HepG2 (cell line): ENCODE measurements at regions not wholly inside any gene's neighbourhood (a gene's known extent, or its start where the extent isn't known, plus 50 kb on each side); places are given as distances from the start of the nearest gene placed in this dataset.

Experiments
- ATAC-seq: fragments of 200-7000 bp; cut with Tn5 transposase; 3 replicates; pipeline ENCODE4 v1.9.1; 2020; ENCODE audit warnings: mild to moderate bottlenecking, moderate library complexity
- BruUV-seq: library from RNA; stranded (reverse); fragments of 400-500 nt; replicated peaks from 2 replicates; lab custom pipeline; 2021; lab: Mats Ljungman, UMichigan
- CTCF ChIA-PET: fragments of 300-600 bp; formaldehyde crosslinking; extraction: SDS; loops from one replicate; lab custom pipeline; 2021; ENCODE audit warnings: low total read pairs, inconsistent platforms, low intra/inter-chr PET ratio; lab: Yijun Ruan, JAX
- POLR2A ChIA-PET: fragments of 350-600 bp; sonication (Branson Sonifier 250); formaldehyde crosslinking; loops from one replicate; lab custom pipeline; 2020; ENCODE audit warnings: antibody characterized with exemption, inconsistent platforms; lab: Yijun Ruan, JAX
- DNase-seq: peaks from one replicate; pipeline ENCODE4 v3.0.0-alpha.2; 2015; ENCODE audit warnings: low spot score
- FAIRE-seq: peaks from 3 replicates; lab custom pipeline; 2011; peaks lifted over from hg19 to GRCh38; lab: Jason Lieb, UNC
- H2AFZ ChIP-seq: one replicate; pipeline ENCODE4 v1.6.1; 2011; ENCODE audit warnings: low read length, inconsistent platforms
- H3K27ac ChIP-seq: fragments of 300-600 bp; 3 replicates; pipeline ENCODE4 v1.8.0; 2011; ENCODE audit warnings: mixed run types, mild to moderate bottlenecking, mixed read lengths, low read length, inconsistent platforms; ENCODE audit not compliant: insufficient read depth; ENCODE audit errors: extremely low read length
- H3K27me3 ChIP-seq, 2 experiments: fragments of 200-600 bp in 1 of 2; 2 replicates in 1 of 2; 3 replicates in 1 of 2; pipeline versions ENCODE4 v1.6.0 to v1.8.0; 2011; ENCODE audit warnings: low read length in 2 of 2, mild to moderate bottlenecking in 2 of 2, moderate library complexity in 2 of 2, inconsistent platforms in 1 of 2; ENCODE audit not compliant: insufficient read depth in 2 of 2, control insufficient read depth in 1 of 2
- H3K36me3 ChIP-seq, 2 experiments: fragments of 200-600 bp in 1 of 2; replicated peaks in 1 of 2; 2 replicates in 1 of 2; 3 replicates in 1 of 2; pipeline versions ENCODE4 v1.5.1 to v1.8.0; 2011; ENCODE audit warnings: low read length in 2 of 2, inconsistent platforms in 1 of 2; ENCODE audit not compliant: insufficient read depth in 2 of 2, control insufficient read depth in 1 of 2
- H3K4me1 ChIP-seq: 2 replicates; pipeline ENCODE4 v1.5.1; 2012; ENCODE audit warnings: low read length, inconsistent platforms; ENCODE audit not compliant: insufficient read depth
- H3K4me2 ChIP-seq: 2 replicates; pipeline ENCODE4 v1.6.0; 2011; ENCODE audit warnings: low read depth, low read length, inconsistent platforms
- H3K4me3 ChIP-seq, 3 experiments: fragments of 200-600 bp in 1 of 3; sonication (generic), shearing (Covaris generic) in 1 of 3; replicated peaks in 1 of 3; 2 replicates each; pipeline ENCODE4 v1.5.1; 2011 to 2016; ENCODE audit warnings: low read length in 3 of 3, inconsistent platforms in 2 of 3, low read depth in 2 of 3, mild to moderate bottlenecking in 2 of 3, control low read depth in 1 of 3, mixed read lengths in 1 of 3; ENCODE audit not compliant: insufficient read depth in 1 of 3
- H3K79me2 ChIP-seq: one replicate; pipeline ENCODE4 v1.6.1; 2011; ENCODE audit warnings: low read length, inconsistent platforms; ENCODE audit not compliant: insufficient read depth
- H3K9ac ChIP-seq: 2 replicates; pipeline ENCODE4 v1.6.0; 2011; ENCODE audit warnings: mild to moderate bottlenecking, low read depth, low read length, inconsistent platforms; ENCODE audit not compliant: insufficient read depth
- H3K9me3 ChIP-seq: 2 replicates; pipeline ENCODE4 v1.5.1; 2012; ENCODE audit warnings: mild to moderate bottlenecking, low read length
- H4K20me1 ChIP-seq: 2 replicates; pipeline ENCODE4 v1.6.0; 2011; ENCODE audit warnings: inconsistent platforms, mild to moderate bottlenecking, low read length, moderate library complexity; ENCODE audit not compliant: insufficient read depth
- CENPX ChIP-seq: sonication (generic); formaldehyde crosslinking; IDR thresholded peaks from 2 replicates; pipeline ENCODE4 v1.9.0; 2021; ENCODE audit warnings: mild to moderate bottlenecking, missing genetic modification reagents, moderate library complexity
- E2F2 ChIP-seq: sonication (generic); formaldehyde crosslinking; IDR thresholded peaks from 2 replicates; pipeline ENCODE4 v1.4.0; 2020; ENCODE audit warnings: missing genetic modification reagents, borderline replicate concordance
- FOSL1 ChIP-seq: sonication (generic); formaldehyde crosslinking; IDR thresholded peaks from 2 replicates; pipeline ENCODE4 v1.9.0; 2021; ENCODE audit warnings: missing genetic modification reagents, borderline replicate concordance
- KAT7 ChIP-seq: IDR thresholded peaks from 2 replicates; pipeline ENCODE4 v1.6.1; 2018; ENCODE audit warnings: borderline replicate concordance, missing compliant biosample characterization
- KLF9 ChIP-seq: IDR thresholded peaks from 2 replicates; pipeline ENCODE4 v1.6.1; 2016; ENCODE audit warnings: low read depth
- MAFK ChIP-seq, 2 experiments: IDR thresholded peaks in 1 of 2; conservative IDR thresholded peaks in 1 of 2; 2 replicates each; pipeline ENCODE4 v1.6.1; 2011; ENCODE audit warnings: improper control_type of control experiment in 2 of 2, low read length in 2 of 2
- MIER2 ChIP-seq: IDR thresholded peaks from 2 replicates; pipeline ENCODE4 v1.6.1; 2016; ENCODE audit warnings: missing biosample characterization, missing genetic modification reagents
- NR2F6 ChIP-seq, 2 experiments: IDR thresholded peaks; 2 replicates each; pipeline ENCODE4 v1.6.1; 2016; ENCODE audit warnings: antibody characterized with exemption in 1 of 2, mild to moderate bottlenecking in 1 of 2
- PAXIP1 ChIP-seq: sonication (generic); formaldehyde crosslinking; conservative IDR thresholded peaks from 2 replicates; pipeline ENCODE4 v1.4.0; 2020; ENCODE audit warnings: mild to moderate bottlenecking, missing genetic modification reagents, moderate library complexity
- SIX1 ChIP-seq: sonication (generic); formaldehyde crosslinking; IDR thresholded peaks from 2 replicates; pipeline ENCODE4 v1.4.0; 2020; ENCODE audit warnings: missing genetic modification reagents, borderline replicate concordance
- SNRNP70 ChIP-seq: fragments of 200-400 bp; formaldehyde crosslinking; IDR thresholded peaks from 2 replicates; pipeline ENCODE4 v1.6.1; 2017; ENCODE audit warnings: mild to moderate bottlenecking, low read depth, low read length, moderate library complexity
- ZBTB49 ChIP-seq: sonication (generic); formaldehyde crosslinking; IDR thresholded peaks from 2 replicates; pipeline ENCODE4 v1.4.0; 2020; ENCODE audit warnings: missing genetic modification reagents, borderline replicate concordance
- ZNF180 ChIP-seq: sonication (generic); formaldehyde crosslinking; IDR thresholded peaks from 2 replicates; pipeline ENCODE4 v1.4.0; 2020; ENCODE audit warnings: low read depth, missing genetic modification reagents, borderline replicate concordance
- ZNF468 ChIP-seq: sonication (generic); formaldehyde crosslinking; IDR thresholded peaks from 2 replicates; pipeline ENCODE4 v1.8.0; 2022; ENCODE audit warnings: mild to moderate bottlenecking, moderate library complexity, missing genetic modification reagents
- ZNF556 ChIP-seq: sonication (generic); formaldehyde crosslinking; IDR thresholded peaks from 2 replicates; pipeline ENCODE4 v1.4.0; 2020; ENCODE audit warnings: mild to moderate bottlenecking, missing genetic modification reagents, borderline replicate concordance
- ZNF580 ChIP-seq: IDR thresholded peaks from 2 replicates; pipeline ENCODE4 v1.6.1; 2016; ENCODE audit warnings: low read depth, borderline replicate concordance
- ZNF709 ChIP-seq: sonication (generic); formaldehyde crosslinking; IDR thresholded peaks from 2 replicates; pipeline ENCODE4 v1.5.0; 2020; ENCODE audit warnings: mild to moderate bottlenecking, missing genetic modification reagents
- ZZZ3 ChIP-seq: sonication (generic); formaldehyde crosslinking; IDR thresholded peaks from 2 replicates; pipeline ENCODE4 v1.4.0; 2020; ENCODE audit warnings: missing genetic modification reagents, mild to moderate bottlenecking, borderline replicate concordance
- WGBS: methylation state at CpG from one replicate; pipeline ENCODE4 v1.1.6; 2017; ENCODE audit warnings: low lambda C conversion rate; 5-methylcytosine and 5-hydroxymethylcytosine counted together
- in situ Hi-C: cut with HindIII; loops from 2 replicates; pipeline ENCODE4 v1.10.0; 2017; ENCODE audit warnings: low pct_unique_long_range_greater_than_20kb; ENCODE audit not compliant: extremely low pct_ligation_motif_present
- intact Hi-C: fragments of 100-400 bp; cut with micrococcal nuclease; formaldehyde crosslinking; loops from one replicate; pipeline ENCODE4 v1.10.0; 2022; ENCODE audit not compliant: unreplicated experiment

GRCh38 chr7:94130716-94131115 is 126.6 kb upstream of the BET1 start (continued):
- TF ChIP-seq PAXIP1 (CRISPR knock-in tag) (no peak), ZNF180 (CRISPR knock-in tag) (no peak), ZNF709 (CRISPR knock-in tag) (no peak), KAT7 (CRISPR knock-in tag) (no peak), KLF9 (CRISPR knock-in tag) (no peak), ZNF468 (CRISPR knock-in tag) (no peak)

GRCh38 chr7:94133460-94133859 is 129.3 kb upstream of the BET1 start:
- H3K36me3 ChIP-seq: no peaks in the 10 kb centered on the region
- CTCF ChIA-PET: no interaction called here
- H3K4me3 ChIP-seq: no peak overlapping the region
- DNase-seq (no peak), FAIRE-seq (no peak), ATAC-seq (no peak)
- no peak overlapping the region for H3K27ac ChIP-seq
- H3K9me3 ChIP-seq: no peaks in the 10 kb centered on the region
- POLR2A ChIA-PET: no interaction called here
- H3K4me1 ChIP-seq: peaks cover 6% of the 10 kb centered on the region; the same call in 1 of the 2 replicates
- intact Hi-C loops: no loop called here
- H3K79me2 ChIP-seq: no peaks in the 10 kb centered on the region
- no peaks in the 10 kb centered on the region for H3K27me3 ChIP-seq
- no peak overlapping the region for H2AFZ ChIP-seq
- no peaks in the 10 kb centered on the region for H4K20me1 ChIP-seq
- 1% methylated on average over 4 of the region's 4 CpGs for WGBS
- in situ Hi-C loops: no loop called here
- no TSS peak for BruUV-seq
- H3K9ac ChIP-seq: no peak overlapping the region
- no peak overlapping the region for H3K4me2 ChIP-seq
- TF ChIP-seq CENPX (no peak), SIX1 (CRISPR knock-in tag) (no peak), ZNF580 (CRISPR knock-in tag) (no peak), NR2F6 (IDR thresholded peaks at IDR 0.05) (no peak), NR2F6 (CRISPR knock-in tag; IDR thresholded peaks at IDR 0.05) (no peak), ZNF556 (no peak), ZBTB49 (CRISPR knock-in tag) (no peak), ZZZ3 (CRISPR knock-in tag) (no peak), MAFK (conservative IDR thresholded peaks at IDR 0.05 in 1 of 2, IDR thresholded peaks at IDR 0.05 in 1 of 2; ENCODE audit: low read length in 2 of 2) (no peak), E2F2 (CRISPR knock-in tag) (no peak), MIER2 (no peak), SNRNP70 (no peak), FOSL1 (no peak)
